GM12892 (cell line): ENCODE measurements at regions not wholly inside any gene's neighbourhood (a gene's known extent, or its start where the extent isn't known, plus 50 kb on each side); places are given as distances from the start of the nearest gene placed in this dataset.

ENCODE experiments used
- DNase-seq: peaks from one replicate; pipeline ENCODE4 v3.0.0; 2011; ENCODE audit not compliant: insufficient read length
- FAIRE-seq: peaks from 2 replicates; lab custom pipeline; 2011; peaks lifted over from hg19 to GRCh38; lab: Jason Lieb, UNC
- POLR2A ChIP-seq: IDR thresholded peaks from 2 replicates; pipeline ENCODE4 v1.6.1; 2011; ENCODE audit warnings: low read depth, low read length, control low read depth
- POLR2AphosphoS5 ChIP-seq: IDR thresholded peaks from 2 replicates; pipeline ENCODE4 v1.6.1; 2011; ENCODE audit warnings: low read depth, low read length, control low read depth
- TAF1 ChIP-seq: IDR thresholded peaks from 2 replicates; pipeline ENCODE4 v1.6.1; 2011; ENCODE audit warnings: low read depth, mild to moderate bottlenecking, control low read depth, low read length, borderline replicate concordance

DNA sequence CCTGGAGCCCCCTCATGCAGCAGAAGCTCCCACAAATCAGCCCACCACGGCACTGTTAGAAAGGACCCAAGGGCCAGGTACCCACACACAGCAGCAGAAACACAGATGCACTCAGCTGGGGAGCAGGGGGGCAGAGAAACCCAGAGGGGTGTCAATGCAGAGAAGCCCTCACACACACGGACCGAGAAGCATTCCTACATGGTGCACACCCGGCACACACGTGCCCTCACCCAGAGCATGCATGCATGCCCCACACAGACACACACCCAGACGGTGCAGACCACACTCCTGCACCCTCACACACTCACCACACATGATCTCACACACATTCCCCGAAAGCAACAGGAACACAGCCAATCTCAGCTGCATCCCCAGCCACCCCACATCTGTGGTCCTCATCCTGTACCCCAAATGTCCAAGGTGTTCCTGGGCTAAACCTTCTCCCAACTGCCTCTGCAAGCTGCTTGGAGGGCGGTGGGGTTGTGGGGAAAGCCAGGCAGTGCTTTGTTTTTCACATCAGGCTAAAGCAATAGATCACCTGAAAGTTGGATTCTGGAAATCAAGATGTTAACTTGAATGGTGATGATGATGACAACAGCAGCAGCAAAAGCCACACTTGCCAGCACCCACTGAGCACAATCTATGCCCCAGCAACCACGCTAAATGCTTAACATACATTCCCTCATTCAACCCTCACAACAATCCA, 102.3 kb downstream of the ZFP36L2 start:
- FAIRE-seq: no peak
- no peak for TF ChIP-seq POLR2A
- no peak for TF ChIP-seq TAF1
- TF ChIP-seq POLR2AphosphoS5: no peak
- DNase-seq: no peak

DNA sequence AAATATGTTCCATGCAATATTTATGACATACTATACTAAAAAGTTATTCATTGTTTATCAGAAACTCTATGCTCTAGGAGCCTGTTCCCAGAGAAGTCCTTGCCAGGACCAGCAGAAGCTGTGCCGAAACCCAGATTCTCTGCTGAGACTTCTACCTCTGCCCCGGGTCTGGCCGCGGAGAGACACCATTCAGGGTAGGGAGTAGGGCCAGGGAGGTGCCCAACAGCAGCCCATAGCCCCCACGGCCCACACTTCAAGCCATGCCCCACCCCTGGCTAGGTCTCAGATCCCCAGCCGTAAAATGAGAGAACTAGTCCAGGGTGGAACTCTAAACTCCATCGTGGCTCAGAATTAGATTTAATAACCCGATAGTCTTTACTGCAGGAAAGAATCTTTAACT, 102.9 kb downstream of the ZFP36L2 start:
- FAIRE-seq: no peak
- DNase-seq: no peak
- TF ChIP-seq POLR2A: no peak
- TF ChIP-seq POLR2AphosphoS5: no peak
- no peak for TF ChIP-seq TAF1

DNA sequence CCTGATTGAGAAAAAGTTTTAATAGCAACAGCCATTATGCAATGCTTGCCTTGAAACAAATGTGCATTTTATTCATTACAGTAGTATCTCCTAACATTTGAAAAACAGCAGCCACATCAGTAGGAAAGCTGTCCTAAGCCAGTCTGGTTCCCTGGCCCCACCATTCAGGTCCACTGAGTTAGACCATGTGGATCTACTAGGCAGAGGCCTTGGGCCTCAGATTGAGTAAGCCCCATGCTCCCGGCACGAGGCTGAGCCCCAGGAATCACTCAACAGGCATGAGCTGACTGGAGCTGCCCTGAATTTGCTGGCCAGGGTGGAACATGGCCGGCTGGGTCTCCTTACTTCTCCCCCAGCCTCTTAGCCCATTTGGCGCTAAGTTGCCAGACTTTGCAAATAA, 103.4 kb downstream of the ZFP36L2 start:
- no peak for FAIRE-seq
- TF ChIP-seq POLR2AphosphoS5 (no peak), TAF1 (no peak), POLR2A (no peak)
- no peak for DNase-seq

DNA sequence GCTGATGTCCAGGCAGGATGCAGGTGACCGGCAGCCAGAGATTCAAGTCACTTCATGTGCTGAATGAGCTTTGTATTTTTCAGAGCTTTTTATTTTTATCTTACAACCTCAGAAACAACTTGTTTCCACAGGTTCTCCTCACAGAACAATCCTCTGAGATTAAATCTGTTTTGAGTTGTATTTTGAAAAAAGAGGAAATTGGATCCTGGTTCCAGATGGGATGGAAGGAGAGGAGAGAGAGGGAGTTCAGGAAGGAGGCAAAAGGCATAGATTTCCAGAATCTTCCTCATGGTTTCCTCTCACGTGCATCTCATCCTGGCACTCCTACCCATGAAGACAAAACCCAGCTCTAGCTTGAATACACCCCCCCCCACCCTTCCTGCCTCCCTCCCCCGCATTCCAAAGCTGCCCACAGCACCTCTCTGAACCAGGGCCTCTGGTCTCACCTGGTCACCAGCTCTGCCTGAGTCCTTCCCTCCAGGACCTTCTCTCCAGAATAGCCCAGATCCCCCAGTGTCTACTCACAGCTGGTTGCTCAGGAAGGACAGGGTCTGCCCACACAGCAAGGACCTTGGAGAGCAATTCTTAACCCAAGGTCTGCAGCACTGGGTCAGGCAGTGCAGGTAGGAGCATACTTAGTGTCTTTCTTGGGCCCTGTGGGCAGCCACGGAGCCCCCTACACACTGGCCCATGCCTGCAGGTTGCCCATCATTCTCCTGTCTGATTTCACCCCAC, 104.7 kb downstream of the ZFP36L2 start:
- TF ChIP-seq POLR2AphosphoS5 (no peak), TAF1 (no peak), POLR2A (no peak)
- FAIRE-seq: no peak
- DNase-seq: no peak

DNA sequence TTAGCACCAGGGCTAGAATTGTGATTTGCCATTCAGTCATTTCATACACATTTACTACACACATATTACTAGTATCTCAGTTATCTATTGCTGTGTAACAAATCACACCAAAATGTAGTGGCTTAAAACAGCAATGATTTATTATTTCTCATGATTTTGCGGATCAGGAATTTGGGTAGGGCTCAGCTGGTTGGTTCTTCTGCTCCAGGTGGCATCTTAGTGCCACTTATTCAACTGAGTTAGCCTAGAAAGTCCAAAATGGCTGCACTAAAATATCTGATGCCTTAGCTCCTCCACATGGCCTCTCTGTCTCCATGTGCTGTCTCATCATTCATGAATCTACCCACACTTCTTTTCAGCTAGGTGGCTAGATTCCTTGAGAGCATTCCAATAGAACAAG, 107.1 kb downstream of the ZFP36L2 start:
- FAIRE-seq (no peak), DNase-seq (no peak)
- TF ChIP-seq POLR2AphosphoS5 (no peak), TAF1 (no peak), POLR2A (no peak)

DNA sequence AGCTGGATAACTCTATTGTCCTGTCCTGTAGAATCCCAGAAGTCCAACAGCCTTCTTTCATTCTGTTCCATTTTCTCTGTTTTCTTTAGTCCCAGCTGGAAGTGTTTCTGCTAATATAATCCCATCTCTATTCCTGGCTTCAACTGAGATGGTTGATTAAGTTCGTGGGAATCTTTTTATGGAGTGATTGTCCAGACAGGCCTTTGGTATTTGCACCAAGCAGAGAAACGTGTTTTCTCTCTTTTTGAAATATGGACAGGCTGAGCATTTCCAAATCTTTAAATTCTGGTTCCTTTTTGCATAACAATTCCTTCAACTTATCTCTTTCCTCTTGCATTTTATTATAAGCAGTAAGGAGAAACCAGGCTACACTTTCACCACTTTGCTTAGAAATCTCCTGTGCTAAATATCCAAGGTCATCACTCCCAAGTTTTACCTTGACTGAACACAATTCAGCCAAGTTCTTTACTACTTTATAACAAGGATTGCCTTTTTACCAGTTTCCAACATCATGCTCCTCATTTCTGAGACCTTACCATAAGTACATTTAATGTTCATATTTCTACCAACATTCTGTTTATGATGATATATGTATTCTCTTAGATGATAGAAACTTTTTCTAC, 108.8 kb downstream of the ZFP36L2 start:
- TF ChIP-seq POLR2A (no peak), TAF1 (no peak), POLR2AphosphoS5 (no peak)
- DNase-seq: no peak

DNA sequence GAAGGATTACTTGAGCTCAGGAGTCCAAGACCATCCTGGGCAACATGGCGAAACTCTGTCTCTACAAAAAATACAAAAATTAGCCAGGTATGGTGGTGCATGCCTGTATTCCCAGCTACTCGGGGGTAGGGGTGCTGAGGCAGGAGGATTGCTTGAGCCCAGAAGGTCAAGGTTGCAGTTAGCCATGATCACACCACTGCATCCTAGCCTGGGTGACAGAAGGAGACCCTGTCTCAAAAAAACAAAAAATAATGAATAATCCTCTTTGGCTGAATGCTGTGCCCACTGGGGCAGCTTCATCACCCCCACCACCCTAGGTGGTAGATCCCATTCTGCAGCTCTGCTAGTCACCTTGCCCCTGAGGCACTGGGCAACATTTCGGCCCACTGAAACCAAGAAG, 109.4 kb downstream of the ZFP36L2 start:
- no peak for TF ChIP-seq POLR2AphosphoS5
- TF ChIP-seq TAF1: no peak
- TF ChIP-seq POLR2A: no peak
- no peak for DNase-seq
- no peak for FAIRE-seq

More for the DNA sequence above, 108.8 kb downstream of the ZFP36L2 start:
- FAIRE-seq: no peak

DNA sequence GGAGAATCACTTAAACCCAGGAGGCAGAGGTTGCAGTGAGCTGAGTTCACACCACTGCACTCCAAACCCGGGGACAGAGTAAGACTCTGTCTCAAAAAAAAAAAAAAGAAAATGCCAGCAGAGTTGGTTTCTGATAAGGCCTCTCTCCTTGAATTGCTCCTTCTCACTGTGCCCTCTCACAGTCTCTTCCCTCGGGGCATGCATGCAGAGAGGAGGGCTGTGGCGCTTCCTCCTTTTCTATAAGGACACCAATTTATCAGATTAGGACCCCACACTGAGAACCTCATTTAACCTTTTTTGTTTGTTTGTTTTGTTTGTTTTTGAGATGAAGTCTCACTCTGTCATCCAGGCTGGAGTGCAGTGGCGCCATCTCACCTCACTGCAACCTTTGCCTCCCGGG, 110.5 kb downstream of the ZFP36L2 start:
- FAIRE-seq (no peak), DNase-seq (no peak)
- TF ChIP-seq POLR2AphosphoS5 (no peak), POLR2A (no peak), TAF1 (no peak)

DNA sequence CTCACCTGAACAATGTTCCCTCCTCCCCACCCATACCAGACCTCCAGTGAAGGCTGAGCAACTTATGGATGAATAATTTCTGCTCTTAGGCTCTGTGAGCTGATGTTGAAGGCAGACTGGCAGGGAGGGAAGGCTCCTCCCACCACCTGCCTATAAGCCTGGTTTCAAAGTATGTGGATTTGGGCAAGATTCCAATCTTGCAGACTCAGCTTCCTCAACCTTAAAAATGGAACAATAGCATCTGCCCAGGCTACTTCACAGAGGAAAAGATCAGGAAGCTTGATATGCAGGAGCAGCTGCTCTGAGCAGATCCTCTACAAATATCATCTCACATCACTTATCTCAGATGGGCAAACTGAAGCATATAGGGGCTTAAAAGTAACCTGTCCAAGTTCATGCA, 112.2 kb downstream of the ZFP36L2 start:
- FAIRE-seq (no peak), DNase-seq (no peak)
- TF ChIP-seq POLR2AphosphoS5 (no peak), TAF1 (no peak), POLR2A (no peak)

DNA sequence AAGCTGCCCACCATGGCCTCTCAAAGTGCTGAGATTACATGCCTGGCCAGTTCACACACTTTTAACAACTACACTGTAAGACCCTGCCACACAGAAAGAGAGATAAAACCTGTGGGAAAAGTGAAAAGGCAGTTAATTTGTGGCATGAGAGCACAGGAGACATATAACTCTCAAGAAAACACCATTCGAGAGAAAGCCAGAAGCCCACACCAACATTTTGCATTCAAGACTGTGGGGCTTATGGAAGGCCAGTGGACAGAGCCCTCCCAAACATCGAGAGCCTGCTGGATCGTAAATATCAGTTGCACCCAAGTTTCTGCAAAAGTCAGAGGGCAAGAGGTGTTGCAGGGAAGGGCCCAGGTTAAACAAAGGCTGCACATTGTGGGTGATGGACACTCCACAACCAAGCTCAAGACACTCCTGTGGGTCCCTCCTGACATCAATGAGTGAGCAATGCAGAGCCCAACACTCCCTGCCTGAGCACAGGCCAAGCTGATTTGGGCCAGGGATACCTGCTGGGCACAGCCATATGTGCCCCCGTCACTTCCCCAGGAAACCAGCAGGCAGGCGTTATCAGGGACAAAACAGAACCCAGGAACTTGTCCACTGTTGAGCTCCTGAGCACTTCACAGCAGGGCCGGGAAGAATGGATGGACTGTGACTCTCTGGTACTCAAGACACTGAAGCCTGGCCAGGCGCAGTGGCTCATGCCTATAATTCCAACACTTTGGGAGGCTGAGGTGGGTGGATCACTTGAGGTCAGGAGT, 114.4 kb downstream of the ZFP36L2 start:
- TF ChIP-seq TAF1 (no peak), POLR2A (no peak), POLR2AphosphoS5 (no peak)
- DNase-seq (no peak), FAIRE-seq (no peak)

DNA sequence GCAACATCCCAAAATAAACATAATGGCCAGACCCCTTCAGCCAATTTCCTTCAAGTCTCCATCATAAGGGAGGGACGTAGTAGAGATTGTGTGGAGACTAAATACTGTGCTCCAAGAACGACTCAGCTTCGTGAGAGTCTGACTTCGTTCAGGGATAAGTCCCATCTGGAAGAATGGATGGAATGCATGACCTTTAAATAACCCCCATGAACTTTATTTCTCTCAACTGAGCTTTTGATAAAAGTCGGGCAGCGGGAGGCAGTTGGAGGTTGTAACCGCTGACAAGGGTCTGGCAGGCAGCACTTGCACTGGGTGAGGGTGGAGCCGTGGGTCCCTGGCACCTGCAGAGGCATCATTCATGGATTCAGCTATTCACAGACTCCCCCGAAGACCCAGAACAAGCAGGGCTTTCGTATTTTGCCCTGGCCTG, 115.9 kb downstream of the ZFP36L2 start:
- DNase-seq (no peak), FAIRE-seq (no peak)
- TF ChIP-seq POLR2A: no peak
- no peak for TF ChIP-seq POLR2AphosphoS5
- TF ChIP-seq TAF1: no peak

DNA sequence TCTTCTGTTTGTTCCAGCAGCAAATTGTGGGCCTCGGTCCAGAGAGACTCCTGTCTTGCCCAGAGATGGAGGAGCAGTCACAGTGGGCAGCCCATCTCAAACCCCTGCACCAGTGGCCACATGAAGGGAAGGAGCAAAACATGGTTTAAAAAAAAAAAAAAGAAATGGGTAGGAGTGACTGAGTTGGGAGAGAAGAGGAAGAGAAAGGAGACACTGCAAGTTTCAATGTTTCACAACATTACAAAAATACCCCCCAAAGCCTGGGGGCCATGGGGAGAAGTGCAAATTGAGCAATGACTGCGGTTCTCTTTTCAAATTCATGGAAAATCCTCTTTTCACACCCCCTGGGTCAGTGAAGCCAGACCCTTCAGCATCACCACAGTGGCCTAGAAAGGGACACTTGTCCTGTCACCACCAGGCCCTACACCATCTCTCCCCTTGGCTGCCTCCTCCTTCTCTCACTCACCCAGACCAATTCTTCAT, 117.1 kb downstream of the ZFP36L2 start:
- TF ChIP-seq POLR2A (no peak), POLR2AphosphoS5 (no peak), TAF1 (no peak)
- FAIRE-seq (no peak), DNase-seq (no peak)
